Lower leg skin (tissue), 4 donors: ENCODE measurements at regions not wholly inside any gene's neighbourhood (a gene's known extent, or its start where the extent isn't known, plus 50 kb on each side); places are given as distances from the start of the nearest gene placed in this dataset.

Experiments
- DNase-seq, 2 donors: peaks; one replicate each; pipeline ENCODE4 v3.0.0-alpha.2; 2019; ENCODE audit warnings: low spot score in 2 of 2
- H3K4me3 ChIP-seq: fragments of 200-600 bp; sonication (generic); 2 replicates; pipeline ENCODE4 v1.5.1; 2017; ENCODE audit warnings: mild to moderate bottlenecking, low read depth; ENCODE audit not compliant: poor library complexity, severe bottlenecking
- POLR2A ChIP-seq, 2 donors: fragments of 450-650 bp; IDR thresholded peaks; one replicate each; pipeline ENCODE4 v1.6.1; 2016 to 2017; ENCODE audit warnings: antibody characterized with exemption in 2 of 2, mild to moderate bottlenecking in 1 of 2, moderate library complexity in 1 of 2
- WGBS, 2 donors: methylation state at CpG; one replicate each; pipeline ENCODE4 v1.1.5; 2018; 5-methylcytosine and 5-hydroxymethylcytosine counted together
- intact Hi-C: fragments of 100-400 bp; cut with DNase I; formaldehyde crosslinking; loops from one replicate; pipeline ENCODE4 v1.15.0; 2023; ENCODE audit warnings: low total_unique reads
- TF ChIP-seq, protein P1 (sequence below), 3 donors: fragments of 450-650 bp; IDR thresholded peaks; one replicate each; pipeline ENCODE4 v1.5.1; 2016; ENCODE audit warnings: antibody characterized with exemption in 3 of 3, mild to moderate bottlenecking in 3 of 3, moderate library complexity in 2 of 3

DNA sequence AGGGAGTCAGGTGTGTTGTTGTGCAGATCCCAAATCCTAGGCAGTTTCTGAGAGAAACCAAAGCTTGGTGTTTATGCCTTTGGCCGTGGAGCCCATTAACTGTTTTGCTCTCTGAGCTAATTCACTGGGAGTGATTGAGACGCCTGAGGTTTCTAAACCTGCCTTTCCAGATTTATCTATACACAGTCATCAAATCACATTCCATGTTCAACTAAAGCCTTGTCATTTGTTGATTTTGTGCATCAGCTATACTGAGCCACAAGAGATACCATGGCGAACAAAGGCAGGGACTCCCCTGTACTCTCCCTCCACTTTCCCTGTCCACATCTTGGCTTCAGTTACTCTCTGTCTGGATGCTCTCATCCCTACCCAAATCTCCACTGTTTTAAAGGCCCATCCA lies 229.7 kb upstream of the PMEPA1 start:
- TF ChIP-seq POLR2A (IDR thresholded peaks at IDR 0.05), result no peak
- TF ChIP-seq, protein P1, sequence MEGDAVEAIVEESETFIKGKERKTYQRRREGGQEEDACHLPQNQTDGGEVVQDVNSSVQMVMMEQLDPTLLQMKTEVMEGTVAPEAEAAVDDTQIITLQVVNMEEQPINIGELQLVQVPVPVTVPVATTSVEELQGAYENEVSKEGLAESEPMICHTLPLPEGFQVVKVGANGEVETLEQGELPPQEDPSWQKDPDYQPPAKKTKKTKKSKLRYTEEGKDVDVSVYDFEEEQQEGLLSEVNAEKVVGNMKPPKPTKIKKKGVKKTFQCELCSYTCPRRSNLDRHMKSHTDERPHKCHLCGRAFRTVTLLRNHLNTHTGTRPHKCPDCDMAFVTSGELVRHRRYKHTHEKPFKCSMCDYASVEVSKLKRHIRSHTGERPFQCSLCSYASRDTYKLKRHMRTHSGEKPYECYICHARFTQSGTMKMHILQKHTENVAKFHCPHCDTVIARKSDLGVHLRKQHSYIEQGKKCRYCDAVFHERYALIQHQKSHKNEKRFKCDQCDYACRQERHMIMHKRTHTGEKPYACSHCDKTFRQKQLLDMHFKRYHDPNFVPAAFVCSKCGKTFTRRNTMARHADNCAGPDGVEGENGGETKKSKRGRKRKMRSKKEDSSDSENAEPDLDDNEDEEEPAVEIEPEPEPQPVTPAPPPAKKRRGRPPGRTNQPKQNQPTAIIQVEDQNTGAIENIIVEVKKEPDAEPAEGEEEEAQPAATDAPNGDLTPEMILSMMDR (IDR thresholded peaks at IDR 0.05), result no peak
- WGBS, 2 donors, result 56 to 61% methylated on average over 3 of the region's 3 CpGs
- no peak overlapping the region for H3K4me3 ChIP-seq
- intact Hi-C loops, result no loop called here
- no peak for DNase-seq

GRCh38 chr20:57938158-57939108 lies 228.6 kb upstream of the PMEPA1 start:
- TF ChIP-seq, protein P1 (IDR thresholded peaks at IDR 0.05), result no peak
- no peak for TF ChIP-seq POLR2A (IDR thresholded peaks at IDR 0.05)
- WGBS, 2 donors, result 64 to 72% methylated on average over 19 of the region's 19 CpGs
- no peak overlapping the region for H3K4me3 ChIP-seq
- no peak for DNase-seq
- intact Hi-C loops, result no loop called here

DNA sequence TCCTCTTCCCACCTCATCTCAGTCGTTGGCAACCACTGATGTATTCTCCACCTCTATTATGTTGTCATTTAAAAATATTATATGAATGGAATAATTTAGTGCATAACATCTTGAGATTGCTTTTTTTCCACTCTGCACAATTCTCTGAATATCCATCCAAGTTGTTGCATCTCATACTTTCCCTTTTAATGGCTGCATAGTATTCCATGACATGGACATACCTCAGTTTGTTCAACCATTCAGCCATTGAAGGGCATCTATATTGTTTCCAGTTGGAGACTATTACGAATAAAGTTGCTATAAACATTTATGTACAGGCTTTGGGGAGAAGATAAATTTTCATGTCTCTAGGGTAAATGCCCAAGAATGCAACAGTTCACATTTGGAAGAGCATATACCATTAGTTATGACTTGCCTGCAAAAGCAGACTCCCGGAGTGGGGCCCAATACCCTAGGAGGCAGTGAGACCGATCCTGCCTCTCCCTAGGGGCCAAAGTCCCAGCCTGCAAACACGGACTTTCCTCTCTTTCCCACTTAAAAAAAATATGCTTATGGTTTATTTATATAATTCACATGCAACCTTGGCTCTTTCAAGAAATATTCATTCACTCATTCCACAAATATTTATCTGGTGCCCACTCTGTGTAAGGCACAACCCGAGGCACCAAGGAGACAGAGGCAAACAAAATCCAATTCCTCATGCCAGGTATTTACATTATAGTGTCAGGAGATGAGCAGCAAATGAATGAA lies 227.0 kb upstream of the PMEPA1 start:
- TF ChIP-seq, protein P1 (IDR thresholded peaks at IDR 0.05), result no peak
- TF ChIP-seq POLR2A (IDR thresholded peaks at IDR 0.05), result no peak
- intact Hi-C loops, result no loop called here
- 73 to 76% methylated on average over 6 of the region's 6 CpGs for WGBS, 2 donors
- DNase-seq, result no peak
- no peak overlapping the region for H3K4me3 ChIP-seq

DNA sequence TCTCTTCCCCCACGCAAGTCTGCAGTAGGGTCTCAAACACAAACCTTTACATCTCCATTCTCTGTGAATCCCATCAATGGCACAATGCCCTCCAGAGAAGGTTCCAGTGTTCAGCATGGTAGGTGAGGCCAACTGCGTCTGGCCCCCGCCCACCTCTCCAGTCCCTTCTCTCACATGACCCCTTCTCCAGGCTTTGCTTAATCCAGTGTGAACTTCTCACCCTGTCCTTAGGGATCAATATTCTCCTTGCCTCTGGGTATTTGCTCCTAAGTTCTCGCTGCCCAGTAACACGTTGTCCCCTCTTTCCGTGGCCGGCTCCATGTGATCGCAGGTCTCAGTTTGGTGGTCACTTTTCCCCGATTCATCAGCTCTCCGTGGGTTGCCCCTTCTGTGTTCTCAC lies 225.1 kb upstream of the PMEPA1 start:
- H3K4me3 ChIP-seq, result no peak overlapping the region
- TF ChIP-seq, protein P1 (IDR thresholded peaks at IDR 0.05), result no peak
- no peak for TF ChIP-seq POLR2A (IDR thresholded peaks at IDR 0.05)
- intact Hi-C loops, result no loop called here
- WGBS, 2 donors, result 87 to 89% methylated on average over 10 of the region's 10 CpGs
- DNase-seq, result no peak

- WGBS, 2 donors, result 73 to 77% methylated on average over 10 of the region's 10 CpGs
- TF ChIP-seq, protein P1 (IDR thresholded peaks at IDR 0.05), result no peak
- no peak for TF ChIP-seq POLR2A (IDR thresholded peaks at IDR 0.05)
- no peak overlapping the region for H3K4me3 ChIP-seq
- DNase-seq, result no peak
- intact Hi-C loops, result no loop called here
Measured at GRCh38 chr20:57934007-57934805, 224.4 kb upstream of the PMEPA1 start.
